ENCODE measurements at regions not wholly inside any gene's neighbourhood (a gene's known extent, or its start where the extent isn't known, plus 50 kb on each side); places are given as distances from the start of the nearest gene placed in this dataset.
"Not testable (repeated sequence)": the region's sequence is repeated elsewhere in the genome, so short reads cannot be mapped to it uniquely, and the experiment has no call there.

DNA sequence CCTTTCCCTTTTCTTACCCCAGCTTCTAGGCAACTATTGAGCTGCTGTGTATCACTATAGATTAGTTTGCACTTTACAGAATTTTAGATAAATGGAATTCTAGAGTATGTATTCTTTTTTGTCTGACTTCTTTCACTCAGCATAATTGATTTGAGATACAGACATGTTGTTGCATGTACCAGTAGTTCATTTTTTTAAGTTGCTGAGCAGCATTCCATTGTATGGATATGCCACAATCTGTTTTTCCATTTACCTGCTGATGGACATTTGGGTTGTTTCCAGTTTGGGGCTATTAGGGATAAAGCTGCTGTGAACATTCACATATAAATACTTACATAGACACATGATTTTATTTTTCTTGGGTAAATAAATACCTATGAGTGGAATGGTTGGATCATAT is 135.7 kb downstream of the IGF1 start:
- no peaks in the 10 kb centered on the region for H3K9me3 ChIP-seq (ENCODE audit: control insufficient read depth, low read length)
- ATAC-seq (ENCODE audit: low FRiP score) (no peak), DNase-seq (no peak)
- H3K27me3 ChIP-seq (ENCODE audit: control insufficient read depth in 1 of 2, insufficient read depth in 2 of 2, low read length in 1 of 2): no peaks in the 10 kb centered on the region
- H3K27ac ChIP-seq (ENCODE audit: low read depth in 1 of 2, low read length in 2 of 2): no peak overlapping the region
- intact Hi-C loops (cut with DNase I): no loop called here
- no peaks in the 10 kb centered on the region for H3K36me3 ChIP-seq (ENCODE audit: control insufficient read depth in 1 of 2, insufficient read depth in 2 of 2, low read length in 1 of 2)
- H3K4me1 ChIP-seq (ENCODE audit: control insufficient read depth in 1 of 2, insufficient read depth in 2 of 2, low read length in 2 of 2): no peaks in the 10 kb centered on the region
- H3K4me3 ChIP-seq (ENCODE audit: low read length in 2 of 2): no peak overlapping the region

DNA sequence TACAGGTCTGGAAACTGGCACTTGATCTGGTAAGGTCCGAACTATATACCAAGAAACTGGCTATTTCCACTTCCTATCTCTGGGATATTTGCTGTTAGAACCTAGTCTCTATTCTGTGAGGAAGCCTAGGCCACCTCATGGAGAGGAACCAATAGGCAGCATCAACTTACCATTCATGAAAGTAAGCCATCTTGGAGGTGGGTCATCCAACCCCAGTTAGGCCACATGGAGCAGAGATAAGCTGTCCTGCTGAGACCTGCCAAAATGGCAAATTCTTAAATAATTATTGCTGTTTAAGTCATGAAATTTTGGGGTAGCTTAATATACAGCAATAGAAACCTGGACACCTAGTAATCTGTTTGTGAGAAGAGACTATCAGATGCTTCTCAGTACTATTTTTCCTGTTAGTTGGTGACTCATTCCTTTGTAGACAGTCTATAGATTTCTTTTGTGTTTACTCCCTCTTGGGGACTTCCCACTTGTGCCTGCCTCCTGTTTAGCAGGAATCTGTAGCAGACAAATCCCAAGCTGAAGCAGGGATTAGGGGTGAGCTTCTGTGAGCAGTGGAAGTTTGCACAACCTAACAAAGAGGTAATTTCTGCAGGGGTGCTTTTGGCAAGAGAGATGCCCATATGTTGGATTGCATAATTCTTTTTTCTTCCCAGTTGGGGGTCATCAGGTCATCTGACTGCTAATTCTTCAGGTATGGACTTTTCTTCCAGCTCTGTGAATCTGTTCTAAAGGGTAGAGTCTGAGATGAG is 136.8 kb downstream of the IGF1 start:
- WGBS, 2 donors: 90 to 95% methylated on average over 1 of the region's 1 CpG
- Histone ChIP-seq H3K4me1 (ENCODE audit: control insufficient read depth in 1 of 2, insufficient read depth in 2 of 2, low read length in 2 of 2) (no peaks in the 10 kb centered on the region), H3K27ac (ENCODE audit: low read depth in 1 of 2, low read length in 2 of 2) (no peak overlapping the region), H3K36me3 (ENCODE audit: control insufficient read depth in 1 of 2, insufficient read depth in 2 of 2, low read length in 1 of 2) (no peaks in the 10 kb centered on the region), H3K4me3 (ENCODE audit: low read length in 2 of 2) (no peak overlapping the region), H3K27me3 (ENCODE audit: control insufficient read depth in 1 of 2, insufficient read depth in 2 of 2, low read length in 1 of 2) (no peaks in the 10 kb centered on the region), H3K9me3 (ENCODE audit: control insufficient read depth, low read length) (no peaks in the 10 kb centered on the region)
- DNase-seq (no peak), ATAC-seq (ENCODE audit: low FRiP score) (no peak)
- intact Hi-C loops (cut with DNase I): no loop called here

DNA sequence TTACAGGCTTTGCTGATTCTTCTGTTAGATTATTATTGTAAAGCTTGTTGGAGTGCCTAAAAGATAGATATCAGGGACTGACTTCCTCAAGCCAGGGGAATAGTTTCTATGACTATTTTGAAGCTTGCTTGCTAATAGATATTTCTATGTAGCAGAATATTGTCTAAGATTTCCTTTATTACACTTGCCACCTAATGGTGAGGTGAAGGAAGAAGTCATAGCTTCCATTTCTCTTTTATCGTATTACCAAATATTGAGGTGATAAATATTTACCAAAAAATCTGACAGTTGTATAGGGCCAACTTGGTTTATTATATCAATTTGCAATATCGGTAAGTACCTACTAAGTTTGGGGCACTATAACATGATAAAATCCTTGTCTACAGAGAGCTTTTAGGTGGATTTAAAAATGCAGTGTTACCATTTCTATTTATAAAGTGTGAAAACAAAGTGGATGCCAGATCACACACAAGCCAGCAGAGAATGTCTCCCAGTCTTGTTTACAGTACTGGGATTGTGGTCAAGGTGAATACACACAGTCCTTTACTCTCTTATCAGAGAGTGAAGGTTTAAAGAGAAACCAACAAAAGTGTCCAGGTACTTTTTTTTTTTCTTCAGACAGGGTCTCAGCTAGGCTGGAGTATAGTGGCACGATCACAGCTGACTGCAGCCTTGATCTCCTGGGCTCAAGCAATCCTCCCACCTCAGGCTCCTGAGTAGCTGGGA is 137.9 kb downstream of the IGF1 start:
- intact Hi-C loops (cut with DNase I): no loop called here
- 69 to 73% methylated on average over 3 of the region's 3 CpGs for WGBS, 2 donors
- DNase-seq (no peak), ATAC-seq (ENCODE audit: low FRiP score) (no peak)
- H3K27ac ChIP-seq (ENCODE audit: low read depth in 1 of 2, low read length in 2 of 2): no peak overlapping the region
- no peak overlapping the region for H3K4me3 ChIP-seq (ENCODE audit: low read length in 2 of 2)
- H3K4me1 ChIP-seq (ENCODE audit: control insufficient read depth in 1 of 2, insufficient read depth in 2 of 2, low read length in 2 of 2): no peaks in the 10 kb centered on the region
- H3K27me3 ChIP-seq (ENCODE audit: control insufficient read depth in 1 of 2, insufficient read depth in 2 of 2, low read length in 1 of 2): no peaks in the 10 kb centered on the region
- no peaks in the 10 kb centered on the region for H3K36me3 ChIP-seq (ENCODE audit: control insufficient read depth in 1 of 2, insufficient read depth in 2 of 2, low read length in 1 of 2)
- no peaks in the 10 kb centered on the region for H3K9me3 ChIP-seq (ENCODE audit: control insufficient read depth, low read length)

DNA sequence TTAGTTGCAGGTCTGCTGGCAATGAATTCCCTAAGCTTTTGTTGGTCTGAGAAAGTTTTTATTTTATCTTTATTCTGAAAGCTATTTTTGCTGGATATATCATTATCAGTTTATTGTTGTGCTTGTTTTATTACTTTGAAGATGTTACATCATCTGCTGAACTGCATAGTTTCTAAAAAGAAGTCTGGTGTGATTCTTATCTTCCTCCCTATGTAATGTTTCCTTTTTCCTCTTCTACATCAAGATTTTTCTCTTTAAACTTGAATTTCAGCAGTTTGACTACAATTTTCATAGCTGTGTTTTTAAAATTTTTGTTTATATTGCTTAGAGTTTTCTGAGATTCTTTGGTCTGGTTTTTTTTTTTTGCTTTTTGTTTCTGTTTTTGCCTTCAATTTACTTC is 137.1 kb upstream of the PMCH start:
- Histone ChIP-seq H3K27me3 (ENCODE audit: control insufficient read depth in 1 of 2, insufficient read depth in 2 of 2, low read length in 1 of 2) (no peaks in the 10 kb centered on the region), H3K4me3 (ENCODE audit: low read length in 2 of 2) (no peak overlapping the region), H3K36me3 (ENCODE audit: control insufficient read depth in 1 of 2, insufficient read depth in 2 of 2, low read length in 1 of 2) (no peaks in the 10 kb centered on the region), H3K27ac (ENCODE audit: low read depth in 1 of 2, low read length in 2 of 2) (no peak overlapping the region), H3K9me3 (ENCODE audit: control insufficient read depth, low read length) (no peaks in the 10 kb centered on the region), H3K4me1 (ENCODE audit: control insufficient read depth in 1 of 2, insufficient read depth in 2 of 2, low read length in 2 of 2) (no peaks in the 10 kb centered on the region)
- ATAC-seq (ENCODE audit: low FRiP score) (no peak), DNase-seq (no peak)
- intact Hi-C loops (cut with DNase I): no loop called here

DNA sequence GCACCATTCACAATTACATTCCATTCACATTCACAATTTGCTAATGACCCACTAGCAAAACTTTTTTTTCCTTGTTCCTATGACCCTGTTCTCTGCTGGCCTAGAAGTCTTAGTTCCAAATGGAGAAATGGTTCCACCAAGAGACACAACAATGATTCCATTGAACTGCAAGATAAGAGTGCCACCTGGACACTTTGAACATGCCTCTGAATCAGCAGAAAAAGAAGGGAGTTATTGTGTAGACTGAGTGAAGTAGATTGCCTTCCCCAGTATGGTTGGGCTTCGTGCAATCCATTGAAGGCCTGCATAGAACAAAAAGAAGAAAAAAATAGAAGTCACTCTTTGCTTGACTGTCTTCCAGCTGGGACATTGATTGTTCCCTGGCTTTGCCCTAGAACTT is 133.8 kb upstream of the PMCH start:
- ATAC-seq (ENCODE audit: low FRiP score) (no peak), DNase-seq (no peak)
- intact Hi-C loops (cut with DNase I): no loop called here
- Histone ChIP-seq H3K9me3 (ENCODE audit: control insufficient read depth, low read length) (no peaks in the 10 kb centered on the region), H3K36me3 (ENCODE audit: control insufficient read depth in 1 of 2, insufficient read depth in 2 of 2, low read length in 1 of 2) (no peaks in the 10 kb centered on the region), H3K27me3 (ENCODE audit: control insufficient read depth in 1 of 2, insufficient read depth in 2 of 2, low read length in 1 of 2) (no peaks in the 10 kb centered on the region), H3K27ac (ENCODE audit: low read depth in 1 of 2, low read length in 2 of 2) (no peak overlapping the region), H3K4me1 (ENCODE audit: control insufficient read depth in 1 of 2, insufficient read depth in 2 of 2, low read length in 2 of 2) (no peaks in the 10 kb centered on the region), H3K4me3 (ENCODE audit: low read length in 2 of 2) (no peak overlapping the region)
- 68 to 72% methylated on average over 1 of the region's 1 CpG for WGBS, 2 donors

DNA sequence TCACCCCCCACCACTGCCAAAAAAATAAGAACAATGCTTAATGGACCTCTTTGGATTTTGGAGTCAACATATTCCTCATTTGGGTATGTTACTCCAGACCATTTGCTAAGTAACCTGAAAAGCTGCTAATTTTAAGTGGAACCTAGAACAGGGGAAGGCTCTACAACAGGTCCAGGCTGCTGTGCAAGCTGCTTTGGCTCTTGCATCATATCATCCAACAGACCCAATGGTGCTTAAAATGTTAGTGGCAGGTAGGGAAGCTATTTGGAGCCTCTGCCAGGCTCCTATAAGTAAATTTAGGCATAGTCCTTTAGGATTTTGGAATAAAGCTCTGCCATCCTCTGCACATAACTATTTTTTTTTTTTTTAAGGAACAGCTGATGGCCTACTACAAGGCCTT is 132.2 kb upstream of the PMCH start:
- intact Hi-C loops (cut with DNase I): no loop called here
- H3K9me3 ChIP-seq (ENCODE audit: control insufficient read depth, low read length): no peaks in the 10 kb centered on the region
- H3K36me3 ChIP-seq (ENCODE audit: control insufficient read depth in 1 of 2, insufficient read depth in 2 of 2, low read length in 1 of 2): no peaks in the 10 kb centered on the region
- no peak overlapping the region for H3K4me3 ChIP-seq (ENCODE audit: low read length in 2 of 2)
- DNase-seq: no peak
- H3K27me3 ChIP-seq (ENCODE audit: control insufficient read depth in 1 of 2, insufficient read depth in 2 of 2, low read length in 1 of 2): no peaks in the 10 kb centered on the region
- H3K4me1 ChIP-seq (ENCODE audit: control insufficient read depth in 1 of 2, insufficient read depth in 2 of 2, low read length in 2 of 2): no peaks in the 10 kb centered on the region
- no peak overlapping the region for H3K27ac ChIP-seq (ENCODE audit: low read depth in 1 of 2, low read length in 2 of 2)
- ATAC-seq (ENCODE audit: low FRiP score): no peak

DNA sequence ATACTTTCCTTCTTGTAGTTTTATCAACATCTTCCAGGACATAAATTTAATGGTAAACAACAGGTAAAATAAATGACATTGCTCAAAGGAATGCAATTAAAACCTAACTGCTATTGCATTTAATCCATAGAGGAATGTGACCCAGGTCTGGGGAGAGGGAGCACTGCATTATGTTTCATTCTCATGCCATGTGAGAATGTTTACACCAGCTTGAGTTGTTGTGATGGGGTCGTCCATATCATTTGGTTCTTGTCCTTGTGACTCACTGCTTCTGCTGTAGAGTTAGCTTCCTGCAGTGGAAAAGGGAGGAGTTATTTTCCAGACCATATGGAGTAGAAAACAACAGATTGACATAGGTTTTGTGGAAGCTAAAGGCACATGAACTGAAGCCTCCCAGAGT is 129.3 kb upstream of the PMCH start:
- H3K4me3 ChIP-seq (ENCODE audit: low read length in 2 of 2): no peak overlapping the region
- H3K9me3 ChIP-seq (ENCODE audit: control insufficient read depth, low read length): no peaks in the 10 kb centered on the region
- H3K4me1 ChIP-seq (ENCODE audit: control insufficient read depth in 1 of 2, insufficient read depth in 2 of 2, low read length in 2 of 2): no peaks in the 10 kb centered on the region
- no peaks in the 10 kb centered on the region for H3K36me3 ChIP-seq (ENCODE audit: control insufficient read depth in 1 of 2, insufficient read depth in 2 of 2, low read length in 1 of 2)
- H3K27me3 ChIP-seq (ENCODE audit: control insufficient read depth in 1 of 2, insufficient read depth in 2 of 2, low read length in 1 of 2): no peaks in the 10 kb centered on the region
- ATAC-seq (ENCODE audit: low FRiP score): no peak
- no peak for DNase-seq
- intact Hi-C loops (cut with DNase I): no loop called here
- WGBS, 2 donors: 7 to 8% methylated on average over 1 of the region's 1 CpG
- H3K27ac ChIP-seq (ENCODE audit: low read depth in 1 of 2, low read length in 2 of 2): no peak overlapping the region

DNA sequence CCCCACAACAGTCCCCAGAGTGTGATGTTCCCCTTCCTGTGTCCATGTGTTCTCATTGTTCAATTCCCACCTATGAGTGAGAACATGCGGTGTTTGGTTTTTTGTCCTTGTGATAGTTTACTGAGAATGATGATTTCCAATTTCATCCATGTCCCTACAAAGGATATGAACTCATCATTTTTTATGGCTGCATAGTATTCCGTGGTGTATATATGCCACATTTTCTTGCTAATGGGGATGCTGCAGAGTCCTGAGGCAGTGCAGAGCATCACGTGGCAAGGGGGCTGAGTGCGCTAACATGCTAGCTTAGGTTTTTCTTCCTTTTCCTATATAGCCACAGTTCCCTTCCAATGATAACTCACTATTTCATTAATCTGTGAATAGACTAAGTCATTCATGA is 127.5 kb upstream of the PMCH start:
- H3K4me1 ChIP-seq (ENCODE audit: control insufficient read depth in 1 of 2, insufficient read depth in 2 of 2, low read length in 2 of 2); H3K9me3 ChIP-seq (ENCODE audit: control insufficient read depth, low read length); DNase-seq; intact Hi-C loops (cut with DNase I); H3K4me3 ChIP-seq (ENCODE audit: low read length in 2 of 2); H3K27ac ChIP-seq (ENCODE audit: low read depth in 1 of 2, low read length in 2 of 2); ATAC-seq (ENCODE audit: low FRiP score); H3K36me3 ChIP-seq (ENCODE audit: control insufficient read depth in 1 of 2, insufficient read depth in 2 of 2, low read length in 1 of 2); H3K27me3 ChIP-seq (ENCODE audit: control insufficient read depth in 1 of 2, insufficient read depth in 2 of 2, low read length in 1 of 2): not testable (repeated sequence)
- 91% methylated on average over 3 of the region's 4 CpGs for WGBS, 2 donors

DNA sequence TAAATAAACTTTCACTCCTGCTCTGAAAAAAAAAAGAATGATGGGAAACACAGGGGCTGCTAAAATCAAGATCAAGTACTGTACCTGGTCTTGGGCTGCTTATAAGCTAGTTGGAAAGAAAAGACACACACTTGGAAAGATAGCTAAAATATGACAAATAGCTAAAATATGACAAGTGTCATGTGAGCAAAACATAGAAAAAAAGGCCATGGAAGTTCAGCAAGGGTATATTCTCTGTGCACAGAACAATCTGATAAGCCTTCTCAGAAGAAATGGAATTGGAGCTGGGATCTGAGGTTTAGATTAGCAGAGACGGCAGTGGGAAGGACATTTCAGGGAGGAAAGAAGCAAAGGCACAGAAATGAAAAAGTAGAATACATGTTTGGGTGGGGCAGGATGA is 126.2 kb upstream of the PMCH start:
- Histone ChIP-seq H3K36me3 (ENCODE audit: control insufficient read depth in 1 of 2, insufficient read depth in 2 of 2, low read length in 1 of 2) (no peaks in the 10 kb centered on the region), H3K4me3 (ENCODE audit: low read length in 2 of 2) (no peak overlapping the region), H3K9me3 (ENCODE audit: control insufficient read depth, low read length) (no peaks in the 10 kb centered on the region), H3K27ac (ENCODE audit: low read depth in 1 of 2, low read length in 2 of 2) (no peak overlapping the region), H3K4me1 (ENCODE audit: control insufficient read depth in 1 of 2, insufficient read depth in 2 of 2, low read length in 2 of 2) (no peaks in the 10 kb centered on the region), H3K27me3 (ENCODE audit: control insufficient read depth in 1 of 2, insufficient read depth in 2 of 2, low read length in 1 of 2) (no peaks in the 10 kb centered on the region)
- intact Hi-C loops (cut with DNase I): no loop called here
- 23 to 45% methylated on average over 1 of the region's 1 CpG for WGBS, 2 donors
- ATAC-seq (ENCODE audit: low FRiP score) (no peak), DNase-seq (no peak)

All from aorta (tissue), 5 donors.